ENCODE measurements at regions not wholly inside any gene's neighbourhood (a gene's known extent, or its start where the extent isn't known, plus 50 kb on each side); places are given as distances from the start of the nearest gene placed in this dataset.

- H2AK5ac ChIP-seq (ENCODE audit: low read length), result no peak overlapping the region
- no peak overlapping the region for H4K91ac ChIP-seq (ENCODE audit: low read depth, low read length)
- no peaks in the 10 kb centered on the region for H3K79me2 ChIP-seq (ENCODE audit: control insufficient read depth, insufficient read depth, low read length, poor library complexity)
- H2BK12ac ChIP-seq (ENCODE audit: low read length), result no peak overlapping the region
- no peaks in the 10 kb centered on the region for H3K4me1 ChIP-seq (ENCODE audit: control insufficient read depth in 1 of 2, insufficient read depth in 2 of 2, low read length in 2 of 2)
- no peak overlapping the region for H3K9ac ChIP-seq (ENCODE audit: low read length)
- H3K4me3 ChIP-seq (ENCODE audit: low read depth, low read length), result no peak overlapping the region
- no peaks in the 10 kb centered on the region for H3K9me3 ChIP-seq (ENCODE audit: insufficient read depth, low read depth, low read length)
- H3K14ac ChIP-seq (ENCODE audit: low read length), result no peak overlapping the region
- no peak overlapping the region for H2AFZ ChIP-seq (ENCODE audit: insufficient read depth, low read length, poor library complexity)
- H3K27me3 ChIP-seq (ENCODE audit: insufficient read depth, low read length), result no peaks in the 10 kb centered on the region
- no peak overlapping the region for H2BK120ac ChIP-seq (ENCODE audit: insufficient read depth, low read length, poor library complexity)
- H3K18ac ChIP-seq (ENCODE audit: low read length), result no peak overlapping the region
- no peak overlapping the region for H4K8ac ChIP-seq (ENCODE audit: low read depth, low read length)
- no peak overlapping the region for H3K27ac ChIP-seq (ENCODE audit: low read depth, low read length)
- WGBS (ENCODE audit: extremely low coverage, insufficient coverage, insufficient read length), result no CpG with 5 or more reads among the region's 1 CpG
- no peak overlapping the region for H3K4ac ChIP-seq (ENCODE audit: low read depth, low read length)
- no peaks in the 10 kb centered on the region for H3K36me3 ChIP-seq (ENCODE audit: control insufficient read depth in 1 of 2, insufficient read depth in 2 of 2, low read length in 2 of 2)
- H3K79me1 ChIP-seq (ENCODE audit: low read length), result no peaks in the 10 kb centered on the region
- H4K12ac ChIP-seq (ENCODE audit: low read depth, low read length), result no peak overlapping the region
- DNase-seq, result no peak
- no peak overlapping the region for H2BK5ac ChIP-seq (ENCODE audit: low read depth, low read length, poor library complexity)
- H3K4me2 ChIP-seq (ENCODE audit: low read length), result no peak overlapping the region
- no peak overlapping the region for H3K23ac ChIP-seq (ENCODE audit: low read length)
Observed at GRCh38 chr1:189866606-189867005, 611.1 kb downstream of the BRINP3 start.

GRCh38 chr1:189868021-189868420 is 609.6 kb downstream of the BRINP3 start:
- H2AFZ ChIP-seq (ENCODE audit: insufficient read depth, low read length, poor library complexity), result no peak overlapping the region
- no peak overlapping the region for H2BK12ac ChIP-seq (ENCODE audit: low read length)
- H3K27me3 ChIP-seq (ENCODE audit: insufficient read depth, low read length), result no peaks in the 10 kb centered on the region
- no peak overlapping the region for H3K4me2 ChIP-seq (ENCODE audit: low read length)
- no peak overlapping the region for H2AK5ac ChIP-seq (ENCODE audit: low read length)
- no peaks in the 10 kb centered on the region for H3K79me1 ChIP-seq (ENCODE audit: low read length)
- H3K36me3 ChIP-seq (ENCODE audit: control insufficient read depth in 1 of 2, insufficient read depth in 2 of 2, low read length in 2 of 2), result no peaks in the 10 kb centered on the region
- H2BK120ac ChIP-seq (ENCODE audit: insufficient read depth, low read length, poor library complexity), result no peak overlapping the region
- no CpG with 5 or more reads among the region's 4 CpGs for WGBS (ENCODE audit: extremely low coverage, insufficient coverage, insufficient read length)
- no peak overlapping the region for H2BK5ac ChIP-seq (ENCODE audit: low read depth, low read length, poor library complexity)
- no peak overlapping the region for H4K8ac ChIP-seq (ENCODE audit: low read depth, low read length)
- DNase-seq, result no peak
- no peak overlapping the region for H3K23ac ChIP-seq (ENCODE audit: low read length)
- H3K9ac ChIP-seq (ENCODE audit: low read length), result no peak overlapping the region
- H3K9me3 ChIP-seq (ENCODE audit: insufficient read depth, low read depth, low read length), result no peaks in the 10 kb centered on the region
- no peaks in the 10 kb centered on the region for H3K4me1 ChIP-seq (ENCODE audit: control insufficient read depth in 1 of 2, insufficient read depth in 2 of 2, low read length in 2 of 2)
- no peak overlapping the region for H3K18ac ChIP-seq (ENCODE audit: low read length)
- no peak overlapping the region for H3K27ac ChIP-seq (ENCODE audit: low read depth, low read length)
- H3K14ac ChIP-seq (ENCODE audit: low read length), result no peak overlapping the region
- no peak overlapping the region for H4K91ac ChIP-seq (ENCODE audit: low read depth, low read length)
- H3K4me3 ChIP-seq (ENCODE audit: low read depth, low read length), result no peak overlapping the region
- H3K4ac ChIP-seq (ENCODE audit: low read depth, low read length), result no peak overlapping the region
- H3K79me2 ChIP-seq (ENCODE audit: control insufficient read depth, insufficient read depth, low read length, poor library complexity), result no peaks in the 10 kb centered on the region
- no peak overlapping the region for H4K12ac ChIP-seq (ENCODE audit: low read depth, low read length)

GRCh38 chr1:189874715-189875435 is 602.8 kb downstream of the BRINP3 start:
- Histone ChIP-seq H2AK5ac (ENCODE audit: low read length) (no peak overlapping the region), H2BK120ac (ENCODE audit: insufficient read depth, low read length, poor library complexity) (no peak overlapping the region), H3K4me3 (ENCODE audit: low read depth, low read length) (no peak overlapping the region), H3K18ac (ENCODE audit: low read length) (no peak overlapping the region), H3K27me3 (ENCODE audit: insufficient read depth, low read length) (no peaks in the 10 kb centered on the region), H3K9me3 (ENCODE audit: insufficient read depth, low read depth, low read length) (no peaks in the 10 kb centered on the region), H2BK12ac (ENCODE audit: low read length) (no peak overlapping the region), H3K79me2 (ENCODE audit: control insufficient read depth, insufficient read depth, low read length, poor library complexity) (no peaks in the 10 kb centered on the region), H3K14ac (ENCODE audit: low read length) (no peak overlapping the region), H3K79me1 (ENCODE audit: low read length) (no peaks in the 10 kb centered on the region), H3K4me2 (ENCODE audit: low read length) (no peak overlapping the region), H4K91ac (ENCODE audit: low read depth, low read length) (no peak overlapping the region), H3K23ac (ENCODE audit: low read length) (no peak overlapping the region), H3K36me3 (ENCODE audit: control insufficient read depth in 1 of 2, insufficient read depth in 2 of 2, low read length in 2 of 2) (no peaks in the 10 kb centered on the region), H3K4me1 (ENCODE audit: control insufficient read depth in 1 of 2, insufficient read depth in 2 of 2, low read length in 2 of 2) (no peaks in the 10 kb centered on the region), H2BK5ac (ENCODE audit: low read depth, low read length, poor library complexity) (no peak overlapping the region), H3K9ac (ENCODE audit: low read length) (no peak overlapping the region), H2AFZ (ENCODE audit: insufficient read depth, low read length, poor library complexity) (no peak overlapping the region), H4K12ac (ENCODE audit: low read depth, low read length) (no peak overlapping the region), H3K4ac (ENCODE audit: low read depth, low read length) (no peak overlapping the region), H4K8ac (ENCODE audit: low read depth, low read length) (no peak overlapping the region), H3K27ac (ENCODE audit: low read depth, low read length) (no peak overlapping the region)
- no peak for DNase-seq

GRCh38 chr1:189880135-189880534 is 597.5 kb downstream of the BRINP3 start:
- Histone ChIP-seq H3K79me1 (ENCODE audit: low read length) (no peaks in the 10 kb centered on the region), H3K4me3 (ENCODE audit: low read depth, low read length) (no peak overlapping the region), H3K23ac (ENCODE audit: low read length) (no peak overlapping the region), H3K14ac (ENCODE audit: low read length) (no peak overlapping the region), H2BK12ac (ENCODE audit: low read length) (no peak overlapping the region), H3K4me1 (ENCODE audit: control insufficient read depth in 1 of 2, insufficient read depth in 2 of 2, low read length in 2 of 2) (no peaks in the 10 kb centered on the region), H3K27me3 (ENCODE audit: insufficient read depth, low read length) (no peaks in the 10 kb centered on the region), H3K9ac (ENCODE audit: low read length) (no peak overlapping the region), H3K4me2 (ENCODE audit: low read length) (no peak overlapping the region), H4K8ac (ENCODE audit: low read depth, low read length) (no peak overlapping the region), H4K12ac (ENCODE audit: low read depth, low read length) (no peak overlapping the region), H4K91ac (ENCODE audit: low read depth, low read length) (no peak overlapping the region), H2AFZ (ENCODE audit: insufficient read depth, low read length, poor library complexity) (no peak overlapping the region), H3K4ac (ENCODE audit: low read depth, low read length) (no peak overlapping the region), H3K18ac (ENCODE audit: low read length) (no peak overlapping the region), H3K27ac (ENCODE audit: low read depth, low read length) (no peak overlapping the region), H2AK5ac (ENCODE audit: low read length) (no peak overlapping the region), H3K36me3 (ENCODE audit: control insufficient read depth in 1 of 2, insufficient read depth in 2 of 2, low read length in 2 of 2) (no peaks in the 10 kb centered on the region), H3K9me3 (ENCODE audit: insufficient read depth, low read depth, low read length) (no peaks in the 10 kb centered on the region), H3K79me2 (ENCODE audit: control insufficient read depth, insufficient read depth, low read length, poor library complexity) (no peaks in the 10 kb centered on the region), H2BK5ac (ENCODE audit: low read depth, low read length, poor library complexity) (no peak overlapping the region), H2BK120ac (ENCODE audit: insufficient read depth, low read length, poor library complexity) (no peak overlapping the region)
- WGBS (ENCODE audit: extremely low coverage, insufficient coverage, insufficient read length), result no CpG with 5 or more reads among the region's 3 CpGs
- DNase-seq, result no peak

Measured in trophoblast cell (in vitro differentiated cells and primary cell).